Esophagus (tissue), 2 donors: ENCODE measurements at regions not wholly inside any gene's neighbourhood (a gene's known extent, or its start where the extent isn't known, plus 50 kb on each side); places are given as distances from the start of the nearest gene placed in this dataset.

Source experiments
- H3K27ac ChIP-seq, 2 donors: one replicate each; pipeline ENCODE4 v1.5.1; 2013; ENCODE audit warnings: low read depth in 2 of 2, mild to moderate bottlenecking in 2 of 2, inconsistent platforms in 1 of 2, low read length in 1 of 2, moderate library complexity in 1 of 2
- H3K27me3 ChIP-seq, 2 donors: one replicate each; pipeline ENCODE4 v1.6.1; 2013; ENCODE audit warnings: low read length in 2 of 2, control low read depth in 1 of 2, mild to moderate bottlenecking in 1 of 2; ENCODE audit not compliant: insufficient read depth in 2 of 2, control insufficient read depth in 1 of 2
- H3K36me3 ChIP-seq, 2 donors: one replicate each; pipeline ENCODE4 v1.6.1; 2013; ENCODE audit warnings: low read length in 1 of 2; ENCODE audit not compliant: control insufficient read depth in 2 of 2, insufficient read depth in 2 of 2
- H3K4me1 ChIP-seq, 2 donors: one replicate each; pipeline ENCODE4 v1.6.1; 2013; ENCODE audit warnings: low read length in 1 of 2; ENCODE audit not compliant: control insufficient read depth in 2 of 2, insufficient read depth in 2 of 2
- H3K4me3 ChIP-seq, 2 donors: one replicate each; pipeline ENCODE4 v1.5.1; 2013; ENCODE audit warnings: low read length in 2 of 2, mild to moderate bottlenecking in 2 of 2, low read depth in 1 of 2, moderate library complexity in 1 of 2
- H3K9me3 ChIP-seq, 2 donors: one replicate each; pipeline ENCODE4 v1.6.1; 2013; ENCODE audit warnings: mild to moderate bottlenecking in 2 of 2, low read depth in 1 of 2, low read length in 1 of 2, moderate library complexity in 1 of 2; ENCODE audit not compliant: control insufficient read depth in 2 of 2, insufficient read depth in 1 of 2
- WGBS, 2 donors: extraction: QIAGEN DNeasy Blood & Tissue Kit; methylation state at CpG; one replicate each; pipeline ENCODE4 v1.1.7; 2013; 5-methylcytosine and 5-hydroxymethylcytosine counted together
- donor health status: healthy with polysubstance abuse.
- donor health status: Bipolar disorder and iron deficiency.

GRCh38 chr11:113615098-113615497 lies 91.0 kb downstream of the TMPRSS5 start:
- H3K36me3 ChIP-seq: no peaks in the 10 kb centered on the region
- no peak overlapping the region for H3K4me3 ChIP-seq
- no peaks in the 10 kb centered on the region for H3K4me1 ChIP-seq
- 55 to 56% methylated on average over 3 of the region's 3 CpGs for WGBS, 2 donors
- no peaks in the 10 kb centered on the region for H3K27me3 ChIP-seq
- H3K9me3 ChIP-seq: no peaks in the 10 kb centered on the region
- no peak overlapping the region for H3K27ac ChIP-seq

- Histone ChIP-seq H3K4me3 (no peak overlapping the region), H3K4me1 (no peaks in the 10 kb centered on the region), H3K36me3 (no peaks in the 10 kb centered on the region), H3K27me3 (no peaks in the 10 kb centered on the region), H3K27ac (no peak overlapping the region), H3K9me3 (no peaks in the 10 kb centered on the region)
- WGBS, 2 donors: 73 to 80% methylated on average over 2 of the region's 2 CpGs
These were observed 92.0 kb downstream of the TMPRSS5 start for GRCh38 chr11:113614097-113614496.

GRCh38 chr11:113613619-113614018 lies 92.5 kb downstream of the TMPRSS5 start:
- Histone ChIP-seq H3K4me1 (no peaks in the 10 kb centered on the region), H3K27me3 (no peaks in the 10 kb centered on the region), H3K27ac (no peak overlapping the region), H3K4me3 (no peak overlapping the region), H3K36me3 (no peaks in the 10 kb centered on the region), H3K9me3 (no peaks in the 10 kb centered on the region)
- 61 to 68% methylated on average over 5 of the region's 5 CpGs for WGBS, 2 donors

GRCh38 chr11:113604186-113604585 lies 101.9 kb downstream of the TMPRSS5 start:
- no peaks in the 10 kb centered on the region for H3K27me3 ChIP-seq
- no peaks in the 10 kb centered on the region for H3K36me3 ChIP-seq
- H3K4me1 ChIP-seq: no peaks in the 10 kb centered on the region
- 49 to 78% methylated on average over 1 of the region's 1 CpG for WGBS, 2 donors
- H3K27ac ChIP-seq: no peak overlapping the region
- H3K4me3 ChIP-seq: no peak overlapping the region
- no peaks in the 10 kb centered on the region for H3K9me3 ChIP-seq

- Histone ChIP-seq H3K36me3 (no peaks in the 10 kb centered on the region), H3K27ac (no peak overlapping the region), H3K9me3 (no peaks in the 10 kb centered on the region), H3K27me3 (no peaks in the 10 kb centered on the region), H3K4me1 (no peaks in the 10 kb centered on the region), H3K4me3 (no peak overlapping the region)
- 53 to 66% methylated on average over 5 of the region's 5 CpGs for WGBS, 2 donors
These were observed 102.6 kb downstream of the TMPRSS5 start for GRCh38 chr11:113603277-113604059.

GRCh38 chr11:113602483-113602882 lies 103.6 kb downstream of the TMPRSS5 start:
- Histone ChIP-seq H3K4me1 (no peaks in the 10 kb centered on the region), H3K4me3 (no peak overlapping the region), H3K27me3 (no peaks in the 10 kb centered on the region), H3K9me3 (no peaks in the 10 kb centered on the region), H3K36me3 (no peaks in the 10 kb centered on the region), H3K27ac (no peak overlapping the region)
- 75 to 77% methylated on average over 2 of the region's 2 CpGs for WGBS, 2 donors

- Histone ChIP-seq H3K27ac (no peak overlapping the region), H3K4me1 (no peaks in the 10 kb centered on the region), H3K27me3 (no peaks in the 10 kb centered on the region), H3K36me3 (no peaks in the 10 kb centered on the region), H3K9me3 (no peaks in the 10 kb centered on the region), H3K4me3 (no peak overlapping the region)
- WGBS, 2 donors: 65 to 73% methylated on average over 5 of the region's 5 CpGs
These were observed 109.5 kb downstream of the TMPRSS5 start for GRCh38 chr11:113596658-113597057.

- 84 to 86% methylated on average over 3 of the region's 3 CpGs for WGBS, 2 donors
- H3K4me1 ChIP-seq: no peaks in the 10 kb centered on the region
- H3K4me3 ChIP-seq: no peak overlapping the region
- H3K27me3 ChIP-seq: no peaks in the 10 kb centered on the region
- H3K27ac ChIP-seq: no peak overlapping the region
- H3K36me3 ChIP-seq: no peaks in the 10 kb centered on the region
- H3K9me3 ChIP-seq: no peaks in the 10 kb centered on the region
These were observed 110.1 kb downstream of the TMPRSS5 start for GRCh38 chr11:113595810-113596594.

- H3K36me3 ChIP-seq: no peaks in the 10 kb centered on the region
- H3K4me3 ChIP-seq: no peak overlapping the region
- H3K9me3 ChIP-seq: no peaks in the 10 kb centered on the region
- 61 to 65% methylated on average over 6 of the region's 6 CpGs for WGBS, 2 donors
- no peak overlapping the region for H3K27ac ChIP-seq
- no peaks in the 10 kb centered on the region for H3K4me1 ChIP-seq
- H3K27me3 ChIP-seq: no peaks in the 10 kb centered on the region
These were observed 112.3 kb downstream of the TMPRSS5 start for GRCh38 chr11:113593698-113594308.
